ENCODE measurements at regions not wholly inside any gene's neighbourhood (a gene's known extent, or its start where the extent isn't known, plus 50 kb on each side); places are given as distances from the start of the nearest gene placed in this dataset.

DNA sequence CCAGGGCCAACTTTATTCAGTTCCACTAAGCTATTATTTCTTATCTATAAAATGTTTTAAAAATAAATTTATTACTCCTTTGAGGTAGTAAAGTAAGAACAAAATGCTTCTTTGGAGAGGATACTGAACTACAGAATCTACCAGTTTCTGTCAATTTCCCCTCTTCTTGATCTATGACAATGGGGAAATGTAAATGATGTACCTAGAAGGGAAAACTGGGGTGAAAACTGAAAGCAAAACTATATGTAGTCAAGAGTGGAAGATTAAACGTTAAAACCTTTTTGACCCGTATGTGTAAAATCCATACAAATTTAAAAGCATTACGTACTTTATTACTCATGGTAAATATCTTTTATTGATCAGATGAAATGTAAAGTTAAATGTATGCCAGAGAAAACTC, 1287.8 kb upstream of the TMEFF2 start:
- no peak for DNase-seq (ENCODE audit: low spot score in 2 of 2)
- TF ChIP-seq POLR2AphosphoS5 (IDR thresholded peaks at IDR 0.05) = no peak
- TF ChIP-seq POLR2A (IDR thresholded peaks at IDR 0.05) = no peak
- TF ChIP-seq, protein P1, sequence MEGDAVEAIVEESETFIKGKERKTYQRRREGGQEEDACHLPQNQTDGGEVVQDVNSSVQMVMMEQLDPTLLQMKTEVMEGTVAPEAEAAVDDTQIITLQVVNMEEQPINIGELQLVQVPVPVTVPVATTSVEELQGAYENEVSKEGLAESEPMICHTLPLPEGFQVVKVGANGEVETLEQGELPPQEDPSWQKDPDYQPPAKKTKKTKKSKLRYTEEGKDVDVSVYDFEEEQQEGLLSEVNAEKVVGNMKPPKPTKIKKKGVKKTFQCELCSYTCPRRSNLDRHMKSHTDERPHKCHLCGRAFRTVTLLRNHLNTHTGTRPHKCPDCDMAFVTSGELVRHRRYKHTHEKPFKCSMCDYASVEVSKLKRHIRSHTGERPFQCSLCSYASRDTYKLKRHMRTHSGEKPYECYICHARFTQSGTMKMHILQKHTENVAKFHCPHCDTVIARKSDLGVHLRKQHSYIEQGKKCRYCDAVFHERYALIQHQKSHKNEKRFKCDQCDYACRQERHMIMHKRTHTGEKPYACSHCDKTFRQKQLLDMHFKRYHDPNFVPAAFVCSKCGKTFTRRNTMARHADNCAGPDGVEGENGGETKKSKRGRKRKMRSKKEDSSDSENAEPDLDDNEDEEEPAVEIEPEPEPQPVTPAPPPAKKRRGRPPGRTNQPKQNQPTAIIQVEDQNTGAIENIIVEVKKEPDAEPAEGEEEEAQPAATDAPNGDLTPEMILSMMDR (IDR thresholded peaks at IDR 0.05) = no peak
- H3K36me3 ChIP-seq = no peaks in the 10 kb centered on the region
- no peaks in the 10 kb centered on the region for H3K9me3 ChIP-seq
- intact Hi-C loops (cut with DNase I; ENCODE audit: low total_unique reads) = no loop called here
- no peaks in the 10 kb centered on the region for H3K4me1 ChIP-seq
- H3K27me3 ChIP-seq = no peaks in the 10 kb centered on the region
- no peak overlapping the region for H3K4me3 ChIP-seq
- H3K27ac ChIP-seq = no peak overlapping the region

DNA sequence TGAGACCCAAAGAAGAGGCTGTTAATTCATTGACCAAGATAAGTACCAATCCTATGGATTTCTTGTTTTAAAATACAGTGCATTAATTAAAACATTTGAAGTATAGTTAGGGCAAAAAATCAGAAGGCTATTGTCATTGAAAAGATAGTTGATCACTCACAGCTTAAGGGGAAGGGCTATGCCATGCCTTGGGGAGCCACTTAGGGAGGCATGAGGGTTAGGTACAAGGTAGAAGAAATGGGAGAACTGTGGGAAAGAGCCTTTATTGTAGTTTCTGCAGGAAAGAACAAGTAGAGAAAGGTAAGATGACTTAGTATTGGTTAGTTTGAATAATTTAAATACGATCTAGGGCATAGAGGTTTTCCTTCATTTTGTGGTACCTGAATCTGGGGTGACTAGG, 1285.5 kb upstream of the TMEFF2 start:
- H3K27me3 ChIP-seq = no peaks in the 10 kb centered on the region
- no peak overlapping the region for H3K4me3 ChIP-seq
- TF ChIP-seq POLR2A (IDR thresholded peaks at IDR 0.05) (no peak), POLR2AphosphoS5 (IDR thresholded peaks at IDR 0.05) (no peak)
- TF ChIP-seq, protein P1 (IDR thresholded peaks at IDR 0.05) = no peak
- no peaks in the 10 kb centered on the region for H3K9me3 ChIP-seq
- intact Hi-C loops (cut with DNase I; ENCODE audit: low total_unique reads) = no loop called here
- no peaks in the 10 kb centered on the region for H3K4me1 ChIP-seq
- no peak for DNase-seq (ENCODE audit: low spot score in 2 of 2)
- no peak overlapping the region for H3K27ac ChIP-seq
- H3K36me3 ChIP-seq = no peaks in the 10 kb centered on the region

- H3K9me3 ChIP-seq = peaks cover 0 to 5% of the 10 kb centered on the region in 2 donors
- no peaks in the 10 kb centered on the region for H3K27me3 ChIP-seq
- H3K4me1 ChIP-seq = no peaks in the 10 kb centered on the region
- no peak overlapping the region for H3K27ac ChIP-seq
- H3K4me3 ChIP-seq = no peak overlapping the region
- DNase-seq (ENCODE audit: low spot score in 2 of 2) = no peak
- no peaks in the 10 kb centered on the region for H3K36me3 ChIP-seq
- TF ChIP-seq POLR2AphosphoS5 (IDR thresholded peaks at IDR 0.05) (no peak), POLR2A (IDR thresholded peaks at IDR 0.05) (no peak)
- TF ChIP-seq, protein P1 (IDR thresholded peaks at IDR 0.05) = no peak
- intact Hi-C loops (cut with DNase I; ENCODE audit: low total_unique reads) = no loop called here
Observed at GRCh38 chr2:193476171-193476800, 1281.6 kb upstream of the TMEFF2 start.

GRCh38 chr2:193475038-193475437, 1280.3 kb upstream of the TMEFF2 start:
- intact Hi-C loops (cut with DNase I; ENCODE audit: low total_unique reads) = no loop called here
- DNase-seq (ENCODE audit: low spot score in 2 of 2) = no peak
- H3K27ac ChIP-seq = no peak overlapping the region
- peaks cover 0 to 5% of the 10 kb centered on the region in 2 donors for H3K9me3 ChIP-seq
- H3K4me3 ChIP-seq = no peak overlapping the region
- no peaks in the 10 kb centered on the region for H3K4me1 ChIP-seq
- no peak for TF ChIP-seq POLR2A (IDR thresholded peaks at IDR 0.05)
- TF ChIP-seq, protein P1 (IDR thresholded peaks at IDR 0.05) = no peak
- no peak for TF ChIP-seq POLR2AphosphoS5 (IDR thresholded peaks at IDR 0.05)
- no peaks in the 10 kb centered on the region for H3K27me3 ChIP-seq
- no peaks in the 10 kb centered on the region for H3K36me3 ChIP-seq

DNA sequence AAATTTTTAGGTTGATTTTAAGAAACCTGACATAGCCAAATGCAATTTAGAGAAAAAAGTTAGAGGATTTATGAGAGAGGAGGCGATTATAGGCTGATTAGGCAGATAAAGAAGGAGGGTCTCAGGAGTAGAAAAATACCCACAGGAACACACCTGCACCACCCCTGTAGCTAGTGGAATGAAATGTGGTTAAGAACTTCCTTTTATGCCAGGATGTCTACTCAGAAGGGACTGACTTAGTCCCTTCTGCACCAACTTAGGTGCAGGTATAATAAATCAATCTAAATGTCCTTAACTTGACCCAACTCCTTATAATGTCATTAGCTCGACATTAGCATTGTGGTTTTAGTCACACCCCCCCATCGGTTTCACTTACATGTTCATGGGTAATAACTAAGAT, 1274.5 kb upstream of the TMEFF2 start:
- intact Hi-C loops (cut with DNase I; ENCODE audit: low total_unique reads) = no loop called here
- H3K36me3 ChIP-seq = no peaks in the 10 kb centered on the region
- no peaks in the 10 kb centered on the region for H3K4me1 ChIP-seq
- H3K4me3 ChIP-seq = no peak overlapping the region
- peaks cover 4 to 18% of the 10 kb centered on the region in 2 donors for H3K9me3 ChIP-seq
- no peak for DNase-seq (ENCODE audit: low spot score in 2 of 2)
- no peaks in the 10 kb centered on the region for H3K27me3 ChIP-seq
- TF ChIP-seq POLR2AphosphoS5 (IDR thresholded peaks at IDR 0.05) (no peak), POLR2A (IDR thresholded peaks at IDR 0.05) (no peak)
- TF ChIP-seq, protein P1 (IDR thresholded peaks at IDR 0.05) = no peak
- no peak overlapping the region for H3K27ac ChIP-seq

All from breast epithelium (tissue), 4 donors.